ENCODE measurements at regions not wholly inside any gene's neighbourhood (a gene's known extent, or its start where the extent isn't known, plus 50 kb on each side); places are given as distances from the start of the nearest gene placed in this dataset.

DNA sequence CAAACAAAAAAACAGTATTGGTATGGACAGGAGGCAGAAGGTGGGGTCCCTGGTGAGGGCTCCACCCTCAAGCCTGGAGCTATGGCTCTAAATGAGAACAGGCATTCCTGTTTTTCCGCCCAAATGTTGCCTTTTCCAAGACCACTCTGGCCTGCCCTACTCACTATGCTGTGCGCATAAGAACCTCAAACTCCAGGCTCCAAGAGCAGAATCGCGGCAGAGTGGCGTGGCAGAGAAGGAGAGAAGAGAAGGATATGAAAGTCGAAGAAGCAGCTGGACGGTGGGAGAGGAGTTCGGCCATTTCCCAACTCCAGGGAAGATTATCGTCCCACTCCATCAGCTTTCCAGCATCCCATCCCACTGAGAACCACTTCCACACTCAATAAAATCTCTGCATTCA lies 207.8 kb downstream of the FAT4 start:
- no peak for DNase-seq
- no peak overlapping the region for H3K4me3 ChIP-seq
- no peaks in the 10 kb centered on the region for H3K27me3 ChIP-seq
- no peaks in the 10 kb centered on the region for H3K36me3 ChIP-seq
- H3K9me3 ChIP-seq = no peaks in the 10 kb centered on the region

DNA sequence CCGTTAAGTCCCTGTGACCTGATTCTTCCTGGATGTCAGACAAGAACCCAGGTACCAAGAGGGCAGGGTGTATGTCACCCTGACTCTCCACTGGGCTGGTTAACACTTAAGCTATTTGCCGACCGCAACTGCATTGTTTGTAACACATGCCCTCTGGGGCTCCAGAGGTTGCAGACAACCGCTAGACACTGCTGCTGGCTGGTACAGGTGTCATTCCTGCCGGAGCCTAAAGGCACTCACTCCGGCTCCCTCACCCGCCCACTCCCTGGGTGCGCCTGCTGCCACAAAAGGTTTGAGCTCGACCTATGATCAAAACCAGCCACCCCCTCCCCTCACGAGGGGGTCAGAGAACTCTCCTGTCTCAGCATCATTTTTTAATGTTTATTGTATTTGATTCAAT lies 208.2 kb downstream of the FAT4 start:
- Histone ChIP-seq H3K27me3 (no peaks in the 10 kb centered on the region), H3K9me3 (no peaks in the 10 kb centered on the region), H3K4me3 (no peak overlapping the region), H3K36me3 (no peaks in the 10 kb centered on the region)
- no peak for DNase-seq

DNA sequence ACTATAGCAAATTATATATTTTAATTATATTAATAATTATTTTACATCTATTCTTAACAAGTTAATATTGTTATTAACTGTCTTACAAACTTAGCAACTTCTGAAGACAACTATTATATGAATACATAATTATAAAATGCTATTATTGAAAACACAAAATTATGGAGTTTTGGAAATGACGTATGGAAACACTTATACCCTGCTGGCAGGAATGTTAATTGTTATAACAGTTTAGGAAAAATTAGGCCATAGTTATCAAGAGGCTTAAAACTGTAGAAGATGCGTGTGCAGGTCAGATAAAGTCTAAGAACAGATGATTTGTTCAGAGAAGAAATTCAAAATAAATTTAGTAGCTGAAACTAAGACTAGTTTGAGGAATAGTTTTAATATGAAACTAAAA lies 211.7 kb downstream of the FAT4 start:
- no peak for DNase-seq
- H3K36me3 ChIP-seq = no peaks in the 10 kb centered on the region

DNA sequence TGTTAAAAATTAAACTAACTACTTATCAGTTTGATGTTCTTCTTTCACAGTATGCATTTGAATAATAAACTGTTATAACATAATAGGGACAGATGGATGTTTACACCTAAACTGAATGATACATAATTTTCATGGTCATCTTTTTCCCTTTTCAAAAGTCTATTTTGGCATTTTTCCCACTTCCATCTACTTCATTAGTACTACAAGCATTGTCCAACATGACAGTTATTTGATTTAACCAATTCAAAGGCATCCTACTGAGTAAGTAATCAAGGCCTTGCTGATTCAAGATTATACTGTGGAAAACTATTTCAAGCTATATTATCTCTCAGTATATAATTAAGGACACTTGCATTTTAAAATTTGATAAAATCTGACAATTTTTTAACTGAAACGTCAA lies 212.9 kb downstream of the FAT4 start:
- no peak for DNase-seq
- Histone ChIP-seq H3K27me3 (no peaks in the 10 kb centered on the region), H3K36me3 (no peaks in the 10 kb centered on the region), H3K4me3 (no peak overlapping the region), H3K9me3 (no peaks in the 10 kb centered on the region)

More for the DNA sequence above, 211.7 kb downstream of the FAT4 start:
- H3K9me3 ChIP-seq = no peaks in the 10 kb centered on the region
- no peaks in the 10 kb centered on the region for H3K27me3 ChIP-seq
- no peak overlapping the region for H3K4me3 ChIP-seq

DNA sequence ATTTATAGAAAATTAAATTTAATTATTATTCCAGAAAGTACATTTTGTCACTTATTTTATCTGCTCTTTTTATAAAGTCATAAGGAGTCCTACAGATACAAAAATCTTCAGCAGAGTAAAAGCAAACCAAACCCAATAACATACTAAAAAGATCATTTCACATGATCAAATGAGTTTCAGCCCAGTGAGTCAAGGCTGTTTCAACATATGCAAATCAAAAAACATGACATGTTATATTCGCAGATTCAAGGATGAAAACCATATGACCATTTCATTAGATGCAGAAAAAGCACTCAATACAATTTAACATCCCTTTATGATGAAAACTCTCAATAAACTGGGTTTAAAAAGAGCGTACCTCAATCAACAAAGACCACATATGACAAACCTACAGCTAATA lies 214.3 kb downstream of the FAT4 start:
- no peaks in the 10 kb centered on the region for H3K9me3 ChIP-seq
- no peaks in the 10 kb centered on the region for H3K36me3 ChIP-seq
- no peak overlapping the region for H3K4me3 ChIP-seq
- no peak for DNase-seq
- H3K27me3 ChIP-seq = no peaks in the 10 kb centered on the region

DNA sequence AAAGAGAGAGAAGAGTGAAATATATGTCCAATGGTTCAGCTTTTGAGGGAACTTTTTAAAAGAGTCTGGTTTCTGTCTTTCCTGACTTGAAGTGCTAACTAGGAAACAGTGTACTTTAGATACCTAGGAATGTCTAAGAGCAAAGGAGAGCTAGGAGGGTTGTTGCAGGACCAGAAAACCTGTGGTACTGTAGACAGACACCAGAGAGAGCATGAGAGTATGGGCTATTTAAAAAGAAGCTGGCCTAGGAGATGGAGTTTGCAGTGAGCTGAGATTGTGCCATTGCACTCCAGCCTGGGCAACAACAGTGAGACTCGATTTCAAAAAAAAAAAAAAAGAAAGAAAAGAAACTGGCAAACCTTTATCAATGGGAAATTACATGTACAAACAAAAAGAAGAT lies 223.9 kb downstream of the FAT4 start:
- H3K27me3 ChIP-seq = no peaks in the 10 kb centered on the region
- H3K9me3 ChIP-seq = peaks cover 5% of the 10 kb centered on the region
- H3K36me3 ChIP-seq = no peaks in the 10 kb centered on the region
- no peak overlapping the region for H3K4me3 ChIP-seq
- DNase-seq = no peak

DNA sequence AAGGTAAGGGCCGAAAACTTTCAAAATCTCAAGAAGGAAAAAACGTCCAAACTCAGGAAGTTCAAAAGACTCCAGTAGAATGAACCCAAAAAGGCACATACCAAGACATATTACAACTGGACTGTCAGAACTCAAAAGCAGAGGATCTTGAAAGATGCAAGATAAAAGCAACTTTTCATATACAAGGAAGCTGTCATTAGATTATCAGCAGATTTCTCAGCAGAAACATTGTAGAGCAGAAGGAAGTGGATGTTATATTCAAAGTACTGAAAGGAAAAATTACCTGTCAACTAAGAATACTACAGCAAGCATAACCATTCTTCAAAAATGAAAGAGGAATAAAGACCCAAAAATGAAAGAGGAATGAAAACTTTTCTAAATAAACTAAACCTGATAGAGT lies 224.9 kb downstream of the FAT4 start:
- Histone ChIP-seq H3K27me3 (no peaks in the 10 kb centered on the region), H3K4me3 (no peak overlapping the region)

DNA sequence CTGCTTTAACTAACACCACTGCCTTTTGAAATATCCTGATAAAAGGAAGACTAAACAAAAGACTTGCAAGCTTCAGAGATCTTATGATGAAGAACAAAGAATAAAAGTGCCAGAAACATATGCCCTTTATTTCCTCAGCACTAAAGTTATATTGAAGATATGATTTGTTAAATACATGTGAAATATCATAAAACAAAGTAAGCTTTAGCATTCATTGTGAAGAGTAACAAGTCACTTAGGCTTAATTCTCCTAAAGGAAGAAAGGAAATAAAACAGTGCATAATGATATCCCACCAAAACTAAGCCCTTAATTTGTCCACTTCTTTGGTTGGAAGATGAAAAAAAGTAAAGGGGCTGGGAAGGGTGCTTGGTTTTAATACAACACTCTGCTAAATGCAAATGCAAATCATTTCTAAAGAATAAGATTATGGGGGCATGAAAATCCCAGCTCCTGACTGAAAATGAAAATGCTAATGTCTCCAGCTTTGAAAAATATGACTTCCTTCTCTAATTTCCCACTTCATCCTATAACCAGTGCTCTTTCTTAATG lies 227.2 kb downstream of the FAT4 start:
- Histone ChIP-seq H3K27me3 (no peaks in the 10 kb centered on the region), H3K9me3 (peaks cover 5% of the 10 kb centered on the region), H3K4me3 (no peak overlapping the region), H3K36me3 (no peaks in the 10 kb centered on the region)
- no peak for DNase-seq

More for the DNA sequence above, 224.9 kb downstream of the FAT4 start:
- peaks cover 5% of the 10 kb centered on the region for H3K9me3 ChIP-seq
- no peaks in the 10 kb centered on the region for H3K36me3 ChIP-seq
- no peak for DNase-seq

DNA sequence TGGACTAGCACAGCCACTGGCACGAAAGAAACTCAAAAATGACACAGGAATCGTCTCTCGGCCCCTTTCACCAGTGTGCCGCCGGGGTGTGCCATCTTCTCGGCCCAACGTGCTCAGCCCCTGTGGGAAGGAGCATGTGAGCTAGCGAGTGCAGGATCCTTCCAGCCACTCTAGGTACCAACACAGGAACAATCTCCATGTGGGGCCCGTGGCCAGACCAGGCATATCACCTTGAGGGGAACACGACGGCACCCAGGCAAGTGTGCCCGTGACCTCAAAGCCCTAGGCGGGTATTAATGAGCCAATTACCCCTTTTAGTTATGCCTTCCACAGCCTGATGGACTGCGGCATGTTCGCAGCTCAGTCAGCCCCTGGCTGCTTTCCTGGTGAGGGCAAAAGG lies 231.5 kb downstream of the FAT4 start:
- Histone ChIP-seq H3K36me3 (no peaks in the 10 kb centered on the region), H3K27me3 (no peaks in the 10 kb centered on the region), H3K4me3 (no peak overlapping the region), H3K9me3 (no peaks in the 10 kb centered on the region)
- DNase-seq = no peak

DNA sequence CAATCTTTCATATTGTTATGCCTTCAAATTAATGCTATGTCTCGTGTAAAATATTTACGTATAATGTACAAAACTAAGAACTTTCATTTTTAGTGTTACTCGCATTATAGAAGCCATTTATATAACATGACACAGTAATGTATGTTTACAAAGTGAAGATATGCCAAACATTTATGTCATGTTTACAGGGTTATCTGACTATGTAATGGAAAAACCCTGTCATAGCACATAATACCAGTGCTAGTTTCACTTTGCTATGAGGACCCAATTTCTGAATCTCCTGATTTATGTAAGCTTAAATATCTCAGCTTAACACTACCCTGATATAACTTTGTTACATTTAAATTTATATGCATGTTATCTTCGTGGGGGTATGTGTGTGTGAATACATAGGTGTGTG lies 233.1 kb downstream of the FAT4 start:
- DNase-seq = no peak
- H3K36me3 ChIP-seq = no peaks in the 10 kb centered on the region
- no peak overlapping the region for H3K4me3 ChIP-seq
- no peaks in the 10 kb centered on the region for H3K9me3 ChIP-seq
- no peaks in the 10 kb centered on the region for H3K27me3 ChIP-seq

DNA sequence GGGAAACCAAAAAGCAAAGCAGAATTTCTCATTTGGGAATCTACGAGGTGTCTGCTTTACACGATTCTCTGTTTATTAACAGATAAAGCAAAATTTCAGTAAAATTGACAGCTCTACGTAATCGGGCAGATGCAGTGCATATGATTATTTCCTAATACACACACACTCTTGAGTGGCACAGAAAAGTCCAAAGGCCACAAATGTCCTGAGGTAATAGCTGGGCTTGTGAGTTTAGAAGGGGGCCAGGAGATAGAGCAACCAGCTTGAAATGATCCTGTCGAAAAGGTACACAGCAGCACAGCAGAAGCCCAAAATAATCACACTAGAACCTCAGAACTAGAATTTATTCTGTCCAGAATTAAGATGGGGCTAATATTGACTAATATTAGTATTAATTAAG lies 236.0 kb downstream of the FAT4 start:
- Histone ChIP-seq H3K9me3 (no peaks in the 10 kb centered on the region), H3K27me3 (no peaks in the 10 kb centered on the region), H3K4me3 (no peak overlapping the region), H3K36me3 (no peaks in the 10 kb centered on the region)
- no peak for DNase-seq

DNA sequence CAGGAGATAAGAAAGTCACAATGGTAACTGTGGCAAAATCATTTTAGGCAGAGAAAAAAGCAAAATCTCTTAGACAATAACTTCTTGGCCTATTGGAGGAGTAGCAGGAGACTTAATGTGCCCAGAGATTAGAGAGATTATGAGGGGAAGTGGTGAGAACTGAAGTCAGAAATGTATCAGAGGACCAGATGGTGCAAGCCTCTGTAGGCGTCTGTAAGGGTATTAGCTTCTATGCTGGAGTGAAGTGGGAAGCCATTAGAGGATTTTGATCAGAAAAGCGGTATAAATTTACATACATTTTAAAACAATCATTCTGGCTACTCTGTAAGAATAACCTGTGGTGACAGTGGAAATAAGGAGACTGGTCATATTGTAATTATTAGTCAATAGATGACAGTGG lies 236.7 kb downstream of the FAT4 start:
- no peak for DNase-seq
- Histone ChIP-seq H3K4me3 (no peak overlapping the region), H3K36me3 (no peaks in the 10 kb centered on the region), H3K27me3 (no peaks in the 10 kb centered on the region), H3K9me3 (no peaks in the 10 kb centered on the region)

DNA sequence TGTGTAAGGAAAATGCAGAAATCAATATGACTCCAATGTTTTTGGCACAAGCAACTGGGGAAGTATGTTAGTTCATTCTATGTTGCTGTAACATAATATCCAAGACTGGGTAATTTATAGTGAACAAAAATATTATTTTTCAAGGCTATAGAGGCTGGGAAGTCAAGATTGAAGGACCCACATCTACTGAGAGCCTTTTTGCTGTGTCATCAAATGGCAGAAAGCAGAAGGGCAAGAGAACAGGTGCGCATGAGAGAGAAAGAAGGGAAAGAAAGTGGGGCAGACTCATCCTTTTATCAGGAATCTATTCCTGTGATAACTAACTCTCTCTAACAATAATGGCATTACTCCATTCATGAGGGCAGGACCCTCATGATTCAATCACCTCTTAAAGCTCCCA lies 237.2 kb downstream of the FAT4 start:
- Histone ChIP-seq H3K36me3 (no peaks in the 10 kb centered on the region), H3K4me3 (no peak overlapping the region), H3K27me3 (no peaks in the 10 kb centered on the region), H3K9me3 (no peaks in the 10 kb centered on the region)
- no peak for DNase-seq

DNA sequence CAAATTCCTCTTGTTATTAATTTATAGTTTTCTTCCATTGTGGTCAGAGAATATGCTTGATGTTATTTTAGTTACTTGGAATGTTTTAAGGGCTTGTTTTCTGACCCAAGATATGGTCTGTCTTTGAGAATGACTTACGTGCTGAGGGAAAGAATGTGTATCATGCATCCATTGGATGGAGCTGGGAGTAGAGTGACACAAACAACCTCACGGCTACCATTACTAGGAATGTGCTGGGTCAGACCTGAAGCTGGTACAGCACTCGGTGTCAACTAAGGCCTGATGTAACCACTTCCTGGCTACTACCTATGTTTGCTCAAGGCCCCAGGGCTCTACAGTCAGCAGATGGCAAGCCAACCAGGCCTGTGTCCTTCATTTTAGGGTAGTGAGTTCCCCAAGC lies 257.8 kb downstream of the FAT4 start:
- Histone ChIP-seq H3K4me3 (no peak overlapping the region), H3K27me3 (no peaks in the 10 kb centered on the region), H3K36me3 (no peaks in the 10 kb centered on the region), H3K9me3 (no peaks in the 10 kb centered on the region; the same call in 1 of the 2 replicates)
- no peak for DNase-seq

DNA sequence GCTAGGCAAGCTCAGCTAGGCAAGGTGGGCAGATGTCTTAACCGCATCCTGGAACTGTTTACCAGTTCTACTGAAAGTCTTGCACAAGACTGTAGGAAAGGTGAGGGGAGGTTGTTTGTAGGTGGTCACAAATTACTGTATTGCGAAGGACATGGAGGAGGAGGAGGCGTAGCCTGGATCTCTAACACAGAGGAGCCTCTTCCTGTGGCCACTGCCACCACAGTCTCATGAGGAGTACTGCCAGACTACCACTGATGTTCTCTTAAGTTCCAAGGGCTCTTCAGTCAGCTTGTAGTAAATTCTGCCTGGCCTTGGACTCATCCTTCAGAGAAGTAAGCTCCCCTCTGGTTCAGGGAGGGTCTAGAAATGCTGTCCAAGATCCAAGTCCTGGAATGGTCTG lies 258.6 kb downstream of the FAT4 start:
- no peaks in the 10 kb centered on the region; the same call in 1 of the 2 replicates for H3K9me3 ChIP-seq
- H3K27me3 ChIP-seq = no peaks in the 10 kb centered on the region
- no peak overlapping the region for H3K4me3 ChIP-seq
- DNase-seq = no peak
- no peaks in the 10 kb centered on the region for H3K36me3 ChIP-seq

DNA sequence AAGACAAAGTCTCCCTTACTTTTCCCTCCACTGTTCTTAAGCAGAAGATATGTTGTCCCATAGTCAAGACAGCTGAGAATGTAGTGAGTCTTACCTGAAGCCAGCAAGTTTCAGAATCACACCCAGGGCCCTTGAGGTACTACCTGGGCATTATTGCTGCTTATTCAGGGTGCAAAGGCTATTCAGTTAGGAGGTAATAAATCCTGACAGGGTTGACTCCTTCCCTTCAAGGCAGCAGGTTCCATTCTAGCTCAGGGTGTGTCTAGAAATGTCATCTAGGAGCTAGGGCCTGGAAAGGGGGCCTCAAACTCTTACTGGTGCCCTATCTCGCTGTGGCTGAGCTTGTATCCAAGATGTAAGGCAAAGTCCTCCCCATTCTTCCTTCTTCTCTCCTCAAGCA lies 259.0 kb downstream of the FAT4 start:
- DNase-seq = no peak
- no peaks in the 10 kb centered on the region for H3K36me3 ChIP-seq
- no peaks in the 10 kb centered on the region for H3K9me3 ChIP-seq
- no peaks in the 10 kb centered on the region for H3K27me3 ChIP-seq
- H3K4me3 ChIP-seq = no peak overlapping the region

DNA sequence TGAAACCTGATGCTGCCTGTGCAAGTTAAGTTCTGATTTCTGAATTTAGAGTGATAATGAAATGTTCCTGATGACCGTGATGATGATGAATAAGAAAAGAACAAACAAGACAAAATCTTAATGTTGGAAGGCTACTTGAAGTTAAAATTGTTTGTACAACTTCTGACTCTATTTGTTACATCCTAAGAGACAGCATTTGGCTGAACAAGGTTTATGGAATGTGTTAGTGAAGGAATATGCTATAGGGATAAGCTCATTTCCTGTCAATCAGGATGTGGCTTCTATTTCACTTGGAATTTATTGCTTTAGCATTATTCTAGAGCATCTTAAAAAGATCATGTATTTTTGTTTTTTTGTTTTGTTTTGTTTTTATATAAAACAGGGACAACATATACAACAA lies 267.5 kb downstream of the FAT4 start:
- DNase-seq = no peak
- Histone ChIP-seq H3K9me3 (no peaks in the 10 kb centered on the region), H3K4me3 (no peak overlapping the region), H3K36me3 (no peaks in the 10 kb centered on the region), H3K27me3 (no peaks in the 10 kb centered on the region)

DNA sequence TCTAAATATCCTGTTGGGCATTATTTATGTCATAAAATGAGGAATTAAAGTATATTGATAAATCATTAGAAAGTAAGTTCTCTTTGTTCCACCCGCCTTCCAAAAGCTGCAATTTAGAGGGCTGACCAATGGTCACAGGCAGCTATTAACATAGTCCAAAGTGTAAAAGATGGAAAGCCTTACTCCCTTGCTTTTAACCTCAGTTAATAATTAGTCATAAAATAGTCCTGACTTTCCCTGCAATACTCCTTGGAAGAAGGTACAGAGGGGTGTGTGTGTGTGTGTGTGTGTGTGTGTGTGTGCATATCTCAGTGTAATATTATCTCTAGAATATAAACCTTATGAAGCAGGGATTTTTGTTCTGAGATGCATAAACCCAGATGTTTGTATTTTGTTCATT lies 275.4 kb downstream of the FAT4 start:
- no peaks in the 10 kb centered on the region for H3K36me3 ChIP-seq
- DNase-seq = no peak
- no peaks in the 10 kb centered on the region for H3K9me3 ChIP-seq
- H3K27me3 ChIP-seq = no peaks in the 10 kb centered on the region
- no peak overlapping the region for H3K4me3 ChIP-seq

DNA sequence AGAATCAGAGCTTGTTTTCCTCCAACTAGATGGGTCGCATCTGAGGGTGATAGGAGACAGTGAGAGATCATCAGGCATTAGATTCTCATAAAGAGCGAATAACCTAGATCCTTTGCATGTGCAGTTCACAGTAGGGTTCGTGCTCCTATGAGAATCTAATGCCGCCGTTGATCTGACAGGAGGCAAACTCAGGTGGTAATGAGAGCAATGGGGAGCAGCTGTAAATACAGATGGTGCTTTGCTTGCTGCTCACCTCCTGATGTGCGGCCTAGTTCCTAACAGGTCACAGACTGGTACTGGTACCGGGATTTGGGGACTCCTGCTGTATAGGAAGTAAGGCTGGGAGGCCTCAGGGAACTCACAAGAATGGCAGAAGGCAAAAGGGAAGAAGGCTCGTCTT lies 276.5 kb downstream of the FAT4 start:
- no peaks in the 10 kb centered on the region for H3K9me3 ChIP-seq
- H3K4me3 ChIP-seq = no peak overlapping the region
- no peaks in the 10 kb centered on the region for H3K36me3 ChIP-seq
- no peaks in the 10 kb centered on the region for H3K27me3 ChIP-seq
- DNase-seq = no peak
